ENCODE measurements at regions not wholly inside any gene's neighbourhood (a gene's known extent, or its start where the extent isn't known, plus 50 kb on each side); places are given as distances from the start of the nearest gene placed in this dataset.

DNA sequence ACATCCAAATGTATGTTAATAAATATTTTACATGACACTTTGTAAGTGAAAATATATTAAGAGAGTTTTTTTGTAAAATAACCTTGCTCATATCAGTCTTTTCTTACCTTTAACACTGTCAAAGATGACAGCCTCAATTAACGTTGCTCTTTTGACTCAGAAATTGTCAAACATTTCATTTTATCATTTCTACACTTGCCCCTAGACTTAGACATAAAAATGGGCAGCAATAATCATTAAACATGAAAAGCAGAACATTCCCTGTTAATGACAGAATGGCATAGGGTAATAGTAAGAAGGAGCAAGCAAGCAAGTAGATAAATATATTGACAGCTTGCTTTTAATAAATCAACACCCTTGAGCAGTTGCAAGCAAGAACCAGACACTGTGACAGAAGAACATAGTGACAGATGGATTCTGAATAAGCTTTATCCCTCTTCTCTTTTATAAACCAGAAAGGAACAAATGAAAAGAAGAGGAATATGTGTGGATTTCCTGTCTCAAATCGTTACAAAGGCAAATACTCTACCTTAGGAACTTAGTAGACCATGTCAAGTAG is 796.0 kb upstream of the CHD1 start:
- H3K27ac ChIP-seq (ENCODE audit: low read depth, low read length), result no peak overlapping the region
- H3K4me2 ChIP-seq (ENCODE audit: low read length), result no peak overlapping the region

GRCh38 chr5:99721506-99721905 is 792.7 kb upstream of the CHD1 start:
- H3F3A ChIP-seq (ENCODE audit: control insufficient read depth, insufficient read depth), result no peaks in the 10 kb centered on the region
- H3K27ac ChIP-seq (ENCODE audit: low read depth, low read length), result no peak overlapping the region
- H3K27me3 ChIP-seq (ENCODE audit: control insufficient read depth, low read length), result no peaks in the 10 kb centered on the region
- no peak overlapping the region for H3K4me2 ChIP-seq (ENCODE audit: low read length)
- no peaks in the 10 kb centered on the region for H4K20me1 ChIP-seq (ENCODE audit: control insufficient read depth, insufficient read depth, low read depth, low read length)
- H3K9me2 ChIP-seq (replicated peaks; ENCODE audit: control insufficient read depth, low read length), result no peaks in the 10 kb centered on the region
- H3K4me1 ChIP-seq (ENCODE audit: control insufficient read depth, low read length), result no peaks in the 10 kb centered on the region
- H3K79me2 ChIP-seq (ENCODE audit: control insufficient read depth, low read length), result no peaks in the 10 kb centered on the region
- TF ChIP-seq EZH2phosphoT487 (IDR thresholded peaks at IDR 0.05; ENCODE audit: borderline replicate concordance, low read length), result no peak
- no peak for TF ChIP-seq CTCF (IDR thresholded peaks at IDR 0.05; ENCODE audit: low read depth, low read length, poor library complexity, severe bottlenecking)
- H3K4me3 ChIP-seq (ENCODE audit: low read length), result no peak overlapping the region
- no peaks in the 10 kb centered on the region for H3K36me3 ChIP-seq (ENCODE audit: control insufficient read depth, low read length)
- H3K9me3 ChIP-seq (ENCODE audit: control insufficient read depth, insufficient read depth, low read length), result no peaks in the 10 kb centered on the region; the same call in 1 of the 2 replicates

More for the DNA sequence above, 796.0 kb upstream of the CHD1 start:
- Histone ChIP-seq H3F3A (ENCODE audit: control insufficient read depth, insufficient read depth) (no peaks in the 10 kb centered on the region), H4K20me1 (ENCODE audit: control insufficient read depth, insufficient read depth, low read depth, low read length) (no peaks in the 10 kb centered on the region), H3K79me2 (ENCODE audit: control insufficient read depth, low read length) (no peaks in the 10 kb centered on the region), H3K36me3 (ENCODE audit: control insufficient read depth, low read length) (no peaks in the 10 kb centered on the region), H3K9me3 (ENCODE audit: control insufficient read depth, insufficient read depth, low read length) (no peaks in the 10 kb centered on the region; the same call in 1 of the 2 replicates), H3K4me3 (ENCODE audit: low read length) (no peak overlapping the region), H3K27me3 (ENCODE audit: control insufficient read depth, low read length) (no peaks in the 10 kb centered on the region), H3K4me1 (ENCODE audit: control insufficient read depth, low read length) (no peaks in the 10 kb centered on the region), H3K9me2 (replicated peaks; ENCODE audit: control insufficient read depth, low read length) (no peaks in the 10 kb centered on the region)
- no peak for TF ChIP-seq EZH2phosphoT487 (IDR thresholded peaks at IDR 0.05; ENCODE audit: borderline replicate concordance, low read length)
- no peak for TF ChIP-seq CTCF (IDR thresholded peaks at IDR 0.05; ENCODE audit: low read depth, low read length, poor library complexity, severe bottlenecking)

GRCh38 chr5:99715921-99716320 is 787.1 kb upstream of the CHD1 start:
- H3K9me2 ChIP-seq (replicated peaks; ENCODE audit: control insufficient read depth, low read length), result no peaks in the 10 kb centered on the region
- H4K20me1 ChIP-seq (ENCODE audit: control insufficient read depth, insufficient read depth, low read depth, low read length), result no peaks in the 10 kb centered on the region
- no peaks in the 10 kb centered on the region for H3K27me3 ChIP-seq (ENCODE audit: control insufficient read depth, low read length)
- TF ChIP-seq EZH2phosphoT487 (IDR thresholded peaks at IDR 0.05; ENCODE audit: borderline replicate concordance, low read length), result no peak
- no peak for TF ChIP-seq CTCF (IDR thresholded peaks at IDR 0.05; ENCODE audit: low read depth, low read length, poor library complexity, severe bottlenecking)
- H3K4me3 ChIP-seq (ENCODE audit: low read length), result no peak overlapping the region
- H3K9me3 ChIP-seq (ENCODE audit: control insufficient read depth, insufficient read depth, low read length), result no peaks in the 10 kb centered on the region
- H3F3A ChIP-seq (ENCODE audit: control insufficient read depth, insufficient read depth), result no peaks in the 10 kb centered on the region
- H3K4me2 ChIP-seq (ENCODE audit: low read length), result no peak overlapping the region
- no peaks in the 10 kb centered on the region for H3K36me3 ChIP-seq (ENCODE audit: control insufficient read depth, low read length)
- no peaks in the 10 kb centered on the region for H3K4me1 ChIP-seq (ENCODE audit: control insufficient read depth, low read length)
- no peaks in the 10 kb centered on the region for H3K79me2 ChIP-seq (ENCODE audit: control insufficient read depth, low read length)
- H3K27ac ChIP-seq (ENCODE audit: low read depth, low read length), result no peak overlapping the region
